ENCODE measurements at regions not wholly inside any gene's neighbourhood (a gene's known extent, or its start where the extent isn't known, plus 50 kb on each side); places are given as distances from the start of the nearest gene placed in this dataset.
"Not testable (repeated sequence)": the region's sequence is repeated elsewhere in the genome, so short reads cannot be mapped to it uniquely, and the experiment has no call there.

GRCh38 chr1:146474216-146474615 lies 245.4 kb upstream of the NOTCH2NLA start:
- H3K4me1 ChIP-seq (ENCODE audit: control insufficient read depth in 2 of 2, insufficient read depth in 2 of 2, low read length in 2 of 2); H3K4me3 ChIP-seq (ENCODE audit: low read length in 2 of 2); H3K27ac ChIP-seq (ENCODE audit: low read depth in 1 of 2, low read length in 1 of 2); H3K36me3 ChIP-seq (ENCODE audit: control insufficient read depth in 2 of 2, insufficient read depth in 2 of 2, low read length in 1 of 2); DNase-seq (ENCODE audit: low read depth in 6 of 9, low spot score in 9 of 9); H3K27me3 ChIP-seq (ENCODE audit: control insufficient read depth in 2 of 2, insufficient read depth in 1 of 2, low read length in 1 of 2); H3K9me3 ChIP-seq (ENCODE audit: control insufficient read depth in 2 of 2, insufficient read depth in 1 of 2, low read length in 1 of 2): not testable (repeated sequence)
- 98% methylated on average over 6 of the region's 6 CpGs for WGBS

GRCh38 chr1:146472192-146472861 lies 243.5 kb upstream of the NOTCH2NLA start:
- H3K9me3 ChIP-seq (ENCODE audit: control insufficient read depth in 2 of 2, insufficient read depth in 1 of 2, low read length in 1 of 2); H3K4me1 ChIP-seq (ENCODE audit: control insufficient read depth in 2 of 2, insufficient read depth in 2 of 2, low read length in 2 of 2); H3K36me3 ChIP-seq (ENCODE audit: control insufficient read depth in 2 of 2, insufficient read depth in 2 of 2, low read length in 1 of 2); H3K27me3 ChIP-seq (ENCODE audit: control insufficient read depth in 2 of 2, insufficient read depth in 1 of 2, low read length in 1 of 2); H3K27ac ChIP-seq (ENCODE audit: low read depth in 1 of 2, low read length in 1 of 2): not testable (repeated sequence)
- DNase-seq (ENCODE audit: low read depth in 6 of 9, low spot score in 9 of 9): peak in 7 of 9 donors; percentile 46 to 86 (median 63)
- peak overlapping the region; percentile 43 to 45 for H3K4me3 ChIP-seq (ENCODE audit: low read length in 2 of 2)
- 1% methylated on average over 42 of the region's 42 CpGs for WGBS

DNA sequence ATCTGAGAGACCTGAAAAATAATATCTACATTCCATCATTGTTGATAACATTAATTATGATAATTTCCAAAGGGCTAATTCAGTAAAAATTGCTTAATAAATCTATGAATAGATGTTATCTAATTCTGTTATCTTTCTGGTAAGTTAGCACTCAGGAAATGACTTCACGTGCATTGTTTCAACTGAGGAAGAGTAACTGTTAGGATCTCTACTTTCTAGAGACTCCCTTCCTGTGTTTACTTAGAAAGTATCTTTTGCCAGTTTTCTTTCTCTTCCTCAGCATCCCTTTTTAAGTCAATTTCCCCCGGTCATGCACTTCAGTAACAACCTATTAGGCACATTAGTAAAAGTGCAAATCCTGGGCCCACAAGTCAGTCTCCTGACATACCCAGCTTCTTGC lies 231.1 kb upstream of the NOTCH2NLA start:
- not testable (repeated sequence) for H3K27me3 ChIP-seq (ENCODE audit: control insufficient read depth in 2 of 2, insufficient read depth in 1 of 2, low read length in 1 of 2); H3K4me1 ChIP-seq (ENCODE audit: control insufficient read depth in 2 of 2, insufficient read depth in 2 of 2, low read length in 2 of 2); H3K9me3 ChIP-seq (ENCODE audit: control insufficient read depth in 2 of 2, insufficient read depth in 1 of 2, low read length in 1 of 2); DNase-seq (ENCODE audit: low read depth in 6 of 9, low spot score in 9 of 9); H3K36me3 ChIP-seq (ENCODE audit: control insufficient read depth in 2 of 2, insufficient read depth in 2 of 2, low read length in 1 of 2); H3K27ac ChIP-seq (ENCODE audit: low read depth in 1 of 2, low read length in 1 of 2); H3K4me3 ChIP-seq (ENCODE audit: low read length in 2 of 2)
- no CpG with 5 or more reads among the region's 2 CpGs for WGBS

DNA sequence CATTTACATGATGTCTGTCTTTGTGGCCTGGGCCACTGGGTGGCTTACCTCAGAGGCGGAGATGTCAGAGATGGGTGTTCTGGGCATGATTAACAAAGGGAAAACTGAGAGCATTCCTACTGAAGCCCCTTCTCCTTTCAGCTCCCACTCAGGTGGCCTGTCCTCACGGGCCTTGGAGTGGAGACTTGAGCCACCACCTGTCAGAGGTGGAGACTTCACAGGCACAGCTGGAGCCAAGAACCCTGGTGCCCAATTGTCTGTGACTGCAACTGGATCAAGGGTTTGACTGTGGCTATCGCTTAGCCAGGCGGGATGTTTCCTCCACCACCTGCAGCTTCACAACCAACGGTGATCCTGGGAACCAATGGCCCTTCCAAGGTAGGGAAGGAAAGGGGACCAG lies 230.5 kb upstream of the NOTCH2NLA start:
- not testable (repeated sequence) for H3K36me3 ChIP-seq (ENCODE audit: control insufficient read depth in 2 of 2, insufficient read depth in 2 of 2, low read length in 1 of 2); H3K9me3 ChIP-seq (ENCODE audit: control insufficient read depth in 2 of 2, insufficient read depth in 1 of 2, low read length in 1 of 2); H3K4me1 ChIP-seq (ENCODE audit: control insufficient read depth in 2 of 2, insufficient read depth in 2 of 2, low read length in 2 of 2); H3K4me3 ChIP-seq (ENCODE audit: low read length in 2 of 2); H3K27ac ChIP-seq (ENCODE audit: low read depth in 1 of 2, low read length in 1 of 2); DNase-seq (ENCODE audit: low read depth in 6 of 9, low spot score in 9 of 9); H3K27me3 ChIP-seq (ENCODE audit: control insufficient read depth in 2 of 2, insufficient read depth in 1 of 2, low read length in 1 of 2)
- WGBS: 91% methylated on average over 5 of the region's 5 CpGs

DNA sequence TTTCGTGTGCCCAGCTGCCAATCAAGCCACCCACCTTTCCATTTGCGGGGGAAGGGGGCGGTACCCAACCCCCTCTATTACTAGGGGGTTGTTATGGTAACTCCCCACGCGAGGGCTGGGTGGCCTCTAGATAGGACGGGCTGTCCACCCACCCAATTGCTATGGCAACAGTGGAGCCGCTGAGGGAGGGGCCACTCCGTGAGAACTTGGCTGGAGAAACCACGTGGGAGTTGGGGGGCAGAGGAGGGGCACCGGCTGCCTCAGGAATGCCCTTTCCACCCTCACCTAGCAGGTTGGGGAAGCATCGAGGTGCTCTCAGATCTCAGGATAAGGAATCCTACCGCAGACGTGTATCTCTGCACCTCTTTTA lies 220.0 kb upstream of the NOTCH2NLA start:
- not testable (repeated sequence) for H3K27ac ChIP-seq (ENCODE audit: low read depth in 1 of 2, low read length in 1 of 2); H3K4me3 ChIP-seq (ENCODE audit: low read length in 2 of 2); H3K36me3 ChIP-seq (ENCODE audit: control insufficient read depth in 2 of 2, insufficient read depth in 2 of 2, low read length in 1 of 2); H3K4me1 ChIP-seq (ENCODE audit: control insufficient read depth in 2 of 2, insufficient read depth in 2 of 2, low read length in 2 of 2); DNase-seq (ENCODE audit: low read depth in 6 of 9, low spot score in 9 of 9); H3K9me3 ChIP-seq (ENCODE audit: control insufficient read depth in 2 of 2, insufficient read depth in 1 of 2, low read length in 1 of 2); H3K27me3 ChIP-seq (ENCODE audit: control insufficient read depth in 2 of 2, insufficient read depth in 1 of 2, low read length in 1 of 2)
- 6% methylated on average over 2 of the region's 13 CpGs for WGBS

DNA sequence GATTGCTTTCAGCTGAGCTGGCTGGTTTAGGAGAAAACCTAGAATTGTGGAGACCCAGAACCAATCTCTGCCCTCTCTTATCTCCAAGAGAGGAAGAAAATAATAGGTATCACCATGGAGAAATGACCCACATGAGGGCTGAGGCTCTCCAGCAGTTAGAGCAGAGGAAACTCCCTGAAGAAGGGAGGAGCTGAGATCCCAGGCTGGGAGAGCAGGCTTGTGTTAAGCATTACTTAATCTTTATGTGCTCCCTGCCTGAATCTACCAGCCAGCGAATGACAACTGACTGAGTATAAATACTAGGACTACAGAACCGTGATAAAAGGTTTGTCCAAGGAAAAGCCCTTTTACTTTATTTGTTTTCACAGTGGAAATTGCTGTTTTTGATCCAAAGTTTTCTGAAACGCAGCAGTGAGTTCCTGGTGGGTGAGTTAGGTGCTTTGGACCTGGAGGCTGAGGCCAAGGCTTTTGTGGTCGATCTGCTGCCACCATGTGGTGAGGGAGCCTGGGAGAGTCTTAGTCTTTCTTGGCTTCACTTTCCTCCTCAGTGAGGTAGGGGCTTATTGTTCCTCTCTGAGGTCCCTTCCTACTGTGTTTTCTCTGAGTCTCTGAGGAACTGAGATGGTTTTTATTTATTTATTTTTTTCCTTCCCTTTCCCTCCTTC lies 219.5 kb upstream of the NOTCH2NLA start:
- H3K9me3 ChIP-seq (ENCODE audit: control insufficient read depth in 2 of 2, insufficient read depth in 1 of 2, low read length in 1 of 2); H3K27ac ChIP-seq (ENCODE audit: low read depth in 1 of 2, low read length in 1 of 2); H3K4me3 ChIP-seq (ENCODE audit: low read length in 2 of 2); DNase-seq (ENCODE audit: low read depth in 6 of 9, low spot score in 9 of 9); H3K36me3 ChIP-seq (ENCODE audit: control insufficient read depth in 2 of 2, insufficient read depth in 2 of 2, low read length in 1 of 2); H3K4me1 ChIP-seq (ENCODE audit: control insufficient read depth in 2 of 2, insufficient read depth in 2 of 2, low read length in 2 of 2); H3K27me3 ChIP-seq (ENCODE audit: control insufficient read depth in 2 of 2, insufficient read depth in 1 of 2, low read length in 1 of 2): not testable (repeated sequence)
- WGBS: 25% methylated on average over 4 of the region's 4 CpGs

GRCh38 chr1:146443871-146444222 lies 215.0 kb upstream of the NOTCH2NLA start:
- not testable (repeated sequence) for H3K27ac ChIP-seq (ENCODE audit: low read depth in 1 of 2, low read length in 1 of 2); H3K36me3 ChIP-seq (ENCODE audit: control insufficient read depth in 2 of 2, insufficient read depth in 2 of 2, low read length in 1 of 2); H3K4me1 ChIP-seq (ENCODE audit: control insufficient read depth in 2 of 2, insufficient read depth in 2 of 2, low read length in 2 of 2); H3K9me3 ChIP-seq (ENCODE audit: control insufficient read depth in 2 of 2, insufficient read depth in 1 of 2, low read length in 1 of 2); H3K27me3 ChIP-seq (ENCODE audit: control insufficient read depth in 2 of 2, insufficient read depth in 1 of 2, low read length in 1 of 2)
- H3K4me3 ChIP-seq (ENCODE audit: low read length in 2 of 2): peak overlapping the region; percentile 30 to 33
- DNase-seq (ENCODE audit: low read depth in 6 of 9, low spot score in 9 of 9): peak in 5 of 9 donors; percentile 2 to 30 (median 9)
- under 1% methylated on average over 18 of the region's 23 CpGs for WGBS

DNA sequence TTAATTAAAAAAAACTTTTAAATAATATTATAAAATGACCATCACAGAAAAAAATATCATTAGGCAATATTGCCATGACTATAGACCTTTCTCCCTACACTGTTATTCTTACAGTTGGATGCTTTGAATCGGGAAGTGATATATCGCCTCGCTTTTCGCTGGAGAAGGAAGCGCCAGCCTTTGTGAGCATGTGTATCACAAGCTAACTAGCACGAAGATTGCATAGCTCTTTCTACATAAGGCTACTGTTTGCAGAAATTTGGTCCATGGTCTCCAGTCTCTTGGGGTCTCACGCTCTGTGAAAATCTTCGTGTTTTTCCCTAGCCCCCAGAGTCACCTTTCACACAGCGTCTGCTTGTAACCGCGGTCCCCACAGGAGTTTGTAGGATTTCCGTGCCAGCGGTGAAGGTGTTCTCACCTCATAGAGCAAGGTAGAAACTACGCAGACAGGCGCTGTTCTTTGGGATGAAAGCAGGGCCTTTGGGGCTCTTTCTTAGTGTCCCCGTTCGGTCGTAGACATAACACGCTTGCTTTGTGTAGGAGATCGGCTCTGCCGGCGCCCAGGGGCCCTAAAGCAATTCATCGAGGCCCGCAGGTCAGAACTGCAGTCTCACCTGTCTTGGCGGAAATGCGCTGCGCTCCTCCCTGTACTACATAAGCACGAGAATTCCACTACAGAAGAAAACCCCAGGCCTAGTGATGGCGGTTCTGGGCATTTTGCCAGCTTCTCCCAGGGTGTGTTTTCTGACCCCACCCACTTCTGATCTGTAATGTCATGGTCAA lies 214.5 kb upstream of the NOTCH2NLA start:
- not testable (repeated sequence) for H3K27me3 ChIP-seq (ENCODE audit: control insufficient read depth in 2 of 2, insufficient read depth in 1 of 2, low read length in 1 of 2); H3K27ac ChIP-seq (ENCODE audit: low read depth in 1 of 2, low read length in 1 of 2); H3K9me3 ChIP-seq (ENCODE audit: control insufficient read depth in 2 of 2, insufficient read depth in 1 of 2, low read length in 1 of 2); H3K4me3 ChIP-seq (ENCODE audit: low read length in 2 of 2); H3K4me1 ChIP-seq (ENCODE audit: control insufficient read depth in 2 of 2, insufficient read depth in 2 of 2, low read length in 2 of 2); H3K36me3 ChIP-seq (ENCODE audit: control insufficient read depth in 2 of 2, insufficient read depth in 2 of 2, low read length in 1 of 2)
- DNase-seq (ENCODE audit: low read depth in 6 of 9, low spot score in 9 of 9): peak in 1 of 9 donors; percentile 0
- WGBS: 70% methylated on average over 13 of the region's 29 CpGs

GRCh38 chr1:146438543-146438942 lies 209.7 kb upstream of the NOTCH2NLA start:
- not testable (repeated sequence) for H3K27me3 ChIP-seq (ENCODE audit: control insufficient read depth in 2 of 2, insufficient read depth in 1 of 2, low read length in 1 of 2); H3K27ac ChIP-seq (ENCODE audit: low read depth in 1 of 2, low read length in 1 of 2); H3K36me3 ChIP-seq (ENCODE audit: control insufficient read depth in 2 of 2, insufficient read depth in 2 of 2, low read length in 1 of 2); DNase-seq (ENCODE audit: low read depth in 6 of 9, low spot score in 9 of 9); H3K4me3 ChIP-seq (ENCODE audit: low read length in 2 of 2); H3K9me3 ChIP-seq (ENCODE audit: control insufficient read depth in 2 of 2, insufficient read depth in 1 of 2, low read length in 1 of 2); H3K4me1 ChIP-seq (ENCODE audit: control insufficient read depth in 2 of 2, insufficient read depth in 2 of 2, low read length in 2 of 2)
- WGBS: 88% methylated on average over 3 of the region's 6 CpGs
